ENCODE measurements at regions not wholly inside any gene's neighbourhood (a gene's known extent, or its start where the extent isn't known, plus 50 kb on each side); places are given as distances from the start of the nearest gene placed in this dataset.

DNA sequence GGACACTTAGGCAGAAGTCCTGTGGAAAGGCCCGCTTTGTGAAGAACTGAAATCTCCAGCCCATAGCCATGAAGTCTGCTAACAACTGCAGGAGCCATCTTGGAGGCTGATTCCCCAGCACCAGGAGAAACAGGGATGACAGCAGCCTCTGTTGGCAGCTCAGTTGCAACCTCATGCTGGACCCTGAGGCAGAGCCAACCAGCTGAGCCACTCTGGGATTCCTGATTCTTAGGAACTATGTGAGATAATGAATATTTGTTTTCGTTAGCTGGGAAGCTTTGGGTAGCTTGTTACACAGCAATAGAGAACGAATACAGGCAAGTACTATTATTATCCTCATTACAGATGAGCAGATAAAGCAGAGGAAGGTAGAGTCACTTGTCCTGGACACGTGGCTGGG lies 210.5 kb upstream of the ANKH start:
- FAIRE-seq = no peak

- no peak for FAIRE-seq
Measured at GRCh38 chr5:15080219-15080618, 208.6 kb upstream of the ANKH start.

DNA sequence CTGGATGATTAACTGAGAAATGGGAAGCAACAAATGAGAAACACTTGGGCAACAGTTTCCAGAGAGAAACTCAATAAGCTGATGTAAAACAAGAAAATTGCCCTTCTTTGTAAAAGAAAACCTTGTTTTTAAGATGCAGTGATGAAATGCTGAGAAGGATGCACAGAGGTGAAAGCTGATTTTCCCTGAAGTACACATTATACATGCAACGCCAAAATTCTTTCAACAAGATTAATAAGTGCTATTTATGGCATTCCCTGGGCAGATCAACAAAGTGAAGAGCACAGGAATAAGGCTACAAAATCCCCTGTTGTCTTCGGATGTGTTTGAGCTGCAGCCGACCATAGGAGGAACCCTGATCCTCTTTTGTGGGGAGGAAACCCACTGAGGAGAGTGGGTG lies 208.0 kb upstream of the ANKH start:
- no peak for FAIRE-seq

GRCh38 chr5:15074651-15075050 lies 203.1 kb upstream of the ANKH start:
- no peak for FAIRE-seq

DNA sequence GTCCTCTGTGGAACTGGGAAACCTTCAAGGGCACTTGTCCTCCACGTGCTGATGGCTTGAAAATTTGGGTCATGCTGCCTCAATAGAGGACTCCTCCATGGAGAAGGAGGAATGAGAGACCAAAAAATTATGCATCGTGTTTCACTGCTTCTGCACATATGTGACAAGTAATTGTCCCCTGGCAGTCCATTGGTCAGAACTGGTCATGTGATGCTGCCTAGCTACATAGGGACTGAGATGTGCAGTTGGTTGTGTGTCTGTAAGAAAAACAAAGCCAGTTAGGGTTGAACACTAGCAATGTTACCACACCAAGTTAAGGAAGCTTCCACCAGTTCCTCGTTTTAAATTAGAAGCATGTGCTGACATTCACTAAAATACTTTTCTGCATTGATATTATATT lies 201.9 kb upstream of the ANKH start:
- no peak for FAIRE-seq

DNA sequence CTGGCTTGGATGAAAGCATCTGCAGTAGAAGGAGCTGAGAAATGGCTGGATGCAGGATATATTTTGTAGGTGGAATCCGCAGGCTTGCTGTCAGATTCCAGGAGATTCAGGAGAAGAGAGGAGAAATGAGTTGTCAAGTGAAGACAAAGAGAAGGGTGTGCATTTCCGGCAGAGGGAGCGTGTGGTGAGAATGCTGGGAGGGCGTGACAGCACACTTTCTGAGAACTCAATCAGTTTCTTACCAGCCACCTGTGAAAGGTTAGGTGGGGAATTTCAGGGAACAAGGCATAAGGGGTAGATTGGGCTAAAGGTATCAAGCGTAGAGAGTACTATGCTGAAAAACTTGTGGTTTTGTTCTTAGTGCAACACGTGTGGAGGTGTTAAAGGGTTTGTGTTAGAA lies 199.3 kb upstream of the ANKH start:
- no peak for FAIRE-seq

- no peak for FAIRE-seq
Measured at GRCh38 chr5:15069407-15069905, 197.9 kb upstream of the ANKH start.

DNA sequence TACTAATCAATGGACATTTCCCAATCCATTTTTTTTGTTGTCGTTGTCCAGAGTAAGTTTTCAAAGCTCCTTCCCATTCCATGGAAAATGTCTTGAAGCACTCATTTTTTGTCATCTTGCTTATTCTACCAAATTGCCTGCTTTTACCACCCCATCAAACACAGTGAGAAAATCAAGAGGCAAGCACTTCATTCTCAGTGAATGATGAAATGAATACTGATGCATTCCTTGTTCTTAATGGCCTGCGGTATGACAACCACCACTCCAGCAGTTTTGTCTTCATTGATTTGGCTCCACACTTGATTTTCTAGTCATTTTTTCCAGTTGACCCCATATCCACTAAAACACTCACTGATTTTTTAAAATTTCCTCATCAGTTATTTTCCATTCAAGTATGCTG lies 193.5 kb upstream of the ANKH start:
- FAIRE-seq = no peak

- FAIRE-seq = no peak
Measured at GRCh38 chr5:15064396-15064795, 192.8 kb upstream of the ANKH start.

DNA sequence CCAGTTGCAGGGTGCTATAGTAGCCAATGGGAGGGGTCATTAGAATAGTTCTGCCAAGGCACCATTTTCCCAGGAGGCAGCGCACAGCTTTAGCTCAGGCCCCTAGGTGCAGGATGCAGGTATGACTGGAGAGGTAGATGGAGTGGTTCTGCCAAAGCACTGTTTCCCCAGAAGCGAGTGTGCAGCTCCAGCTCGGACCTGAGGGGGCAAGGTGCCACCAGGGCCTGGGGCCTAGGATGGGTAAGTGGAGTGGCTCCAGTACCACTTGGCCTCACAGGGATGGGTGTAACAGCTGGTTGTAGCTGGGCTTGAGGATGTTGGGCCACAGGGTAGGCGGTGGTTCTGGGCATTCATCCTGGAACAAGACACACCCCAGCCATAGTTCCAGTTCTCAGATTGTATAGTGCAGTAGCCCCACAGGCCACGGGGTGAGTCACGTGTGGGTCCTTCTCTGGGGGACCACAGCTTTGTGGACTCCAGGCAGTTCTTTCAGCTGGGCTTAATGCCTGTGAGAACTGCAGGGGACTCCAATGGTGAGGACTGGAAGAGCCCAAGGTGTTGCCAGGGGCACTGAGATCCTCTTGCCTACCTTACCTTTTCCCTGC lies 185.5 kb upstream of the ANKH start:
- no peak for FAIRE-seq

GRCh38 chr5:15044521-15044920 lies 172.9 kb upstream of the ANKH start:
- FAIRE-seq = no peak

DNA sequence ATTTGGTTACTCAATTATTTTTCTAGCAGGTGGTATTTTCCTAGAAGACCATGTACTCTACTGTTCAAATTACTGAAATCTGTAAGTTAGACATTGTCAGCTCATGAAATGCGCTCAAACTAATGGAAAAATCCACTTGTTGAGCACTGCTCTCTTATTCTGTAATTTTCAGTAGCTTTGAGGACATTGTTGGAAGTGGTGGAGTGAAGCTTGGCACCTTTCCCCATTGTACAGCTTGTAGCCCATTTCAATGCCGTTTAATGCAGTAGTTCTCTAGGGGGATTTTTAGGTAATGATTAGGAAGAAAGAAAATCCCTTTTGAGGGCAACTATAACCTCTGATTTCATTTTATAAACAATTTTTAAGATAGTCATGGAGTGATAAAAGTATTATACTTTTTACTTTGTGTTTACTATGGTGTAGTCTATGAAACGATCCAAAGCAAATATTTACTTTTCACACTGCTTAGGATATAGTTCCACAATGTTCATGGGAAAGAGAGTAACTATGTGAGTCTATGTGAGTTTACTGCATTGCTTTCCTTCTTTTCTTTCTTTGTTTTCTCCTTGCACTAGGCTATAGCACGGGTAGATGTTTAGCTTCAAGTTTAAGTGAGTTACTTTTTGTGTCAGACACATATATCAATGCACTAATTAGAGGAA lies 165.8 kb upstream of the ANKH start:
- no peak for FAIRE-seq

DNA sequence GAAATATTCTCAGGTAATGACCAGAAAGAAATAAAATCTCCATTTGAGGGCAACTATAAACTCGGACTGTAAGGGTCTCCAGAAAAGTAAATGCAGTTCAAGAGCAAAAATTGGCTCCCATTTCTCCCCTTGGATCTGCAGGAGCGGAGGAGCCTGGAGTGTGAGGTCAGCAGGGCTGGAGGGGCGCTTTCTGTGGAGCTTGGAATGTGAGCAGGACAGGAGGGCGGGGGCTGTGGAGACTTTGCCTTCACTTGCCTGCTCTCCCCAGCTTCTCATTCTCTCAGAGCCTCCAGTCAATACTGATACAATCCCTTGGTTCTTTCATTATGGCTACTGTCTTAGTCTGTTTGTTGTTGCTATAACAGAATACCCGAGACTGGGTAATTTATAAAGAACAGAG lies 162.8 kb upstream of the ANKH start:
- FAIRE-seq = no peak

GRCh38 chr5:15031180-15031579 lies 159.6 kb upstream of the ANKH start:
- FAIRE-seq = no peak

GRCh38 chr5:15027764-15028163 lies 156.2 kb upstream of the ANKH start:
- no peak for FAIRE-seq

DNA sequence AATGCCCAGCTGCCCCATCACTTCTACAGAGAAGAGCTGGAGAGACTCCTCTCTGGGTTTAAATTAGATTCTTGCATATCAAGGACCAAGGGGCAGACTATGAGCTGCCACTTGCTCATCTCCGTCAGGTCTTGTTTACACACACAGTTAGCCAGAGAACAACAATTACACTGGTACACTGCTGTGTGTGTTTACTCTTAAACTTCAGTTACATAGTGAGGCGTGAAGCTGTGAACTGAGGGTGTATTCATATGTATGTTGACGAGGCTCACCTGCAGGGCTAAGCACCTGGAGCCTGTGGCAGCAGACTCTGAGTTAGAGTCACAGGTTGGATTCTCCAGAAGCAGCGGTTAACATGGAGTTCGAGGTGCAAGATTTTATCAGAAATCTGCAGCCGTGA lies 155.4 kb upstream of the ANKH start:
- FAIRE-seq = no peak

DNA sequence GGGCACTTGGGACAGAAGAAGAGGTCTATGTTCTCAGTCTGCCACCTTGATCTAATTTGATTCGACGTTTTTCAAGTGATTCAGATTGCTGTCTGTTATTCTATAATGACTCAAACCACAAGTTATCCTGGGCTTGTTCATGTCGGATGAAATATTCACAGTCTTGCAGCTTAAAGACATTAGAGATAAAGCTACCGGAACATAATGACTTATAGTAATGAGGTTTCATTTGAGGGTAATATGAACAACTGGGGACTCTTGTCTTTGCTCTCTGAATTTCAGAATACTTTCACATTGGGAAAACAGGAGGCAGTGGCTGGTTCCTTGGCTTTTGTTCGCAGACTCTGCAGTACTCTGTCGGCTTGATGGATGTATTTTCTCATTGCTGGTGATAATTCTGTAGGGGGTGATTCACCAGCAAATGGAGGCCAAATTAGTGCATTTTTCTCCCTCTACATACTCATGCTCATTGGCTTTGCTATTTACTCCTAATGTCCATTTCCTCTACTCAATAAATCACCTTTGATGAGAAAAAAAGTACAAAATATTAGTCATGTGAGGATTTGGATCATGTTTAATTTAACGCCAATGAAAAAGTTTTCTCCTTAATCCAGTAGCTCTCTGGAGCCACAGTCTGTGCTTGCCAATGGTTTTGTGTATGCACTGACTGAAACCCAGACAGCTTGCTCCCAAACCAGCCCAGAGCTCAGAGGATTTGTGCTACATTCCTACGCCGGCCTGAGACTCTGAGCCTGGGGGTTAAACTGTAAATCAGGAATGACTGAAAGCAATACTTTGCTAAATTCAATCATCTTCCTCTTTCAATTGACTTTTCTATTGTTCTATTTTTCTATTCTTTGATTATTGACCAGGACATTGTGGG lies 154.7 kb upstream of the ANKH start:
- no peak for FAIRE-seq

DNA sequence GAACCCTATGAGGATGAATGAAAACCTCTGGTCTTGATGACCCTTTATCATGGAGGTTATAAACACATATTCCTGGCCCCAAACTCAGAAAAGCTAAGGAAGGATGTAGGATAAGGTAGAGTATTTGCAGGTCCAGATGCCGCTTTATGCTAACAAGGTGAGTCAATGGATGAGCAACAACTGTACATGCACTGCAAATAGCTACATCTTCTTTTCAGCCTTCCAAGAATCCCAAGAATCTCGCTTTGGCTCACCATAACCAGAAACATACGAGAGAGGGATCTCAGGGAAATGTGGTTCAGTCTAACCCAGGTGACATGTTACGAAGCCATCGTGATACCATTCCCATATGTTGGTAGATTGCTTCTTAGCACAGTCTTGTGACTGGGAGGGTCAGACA lies 152.3 kb upstream of the ANKH start:
- no peak for FAIRE-seq

- no peak for FAIRE-seq
Measured at GRCh38 chr5:15023266-15023665, 151.7 kb upstream of the ANKH start.

- FAIRE-seq = no peak
Measured at GRCh38 chr5:15021266-15022046, 149.9 kb upstream of the ANKH start.

DNA sequence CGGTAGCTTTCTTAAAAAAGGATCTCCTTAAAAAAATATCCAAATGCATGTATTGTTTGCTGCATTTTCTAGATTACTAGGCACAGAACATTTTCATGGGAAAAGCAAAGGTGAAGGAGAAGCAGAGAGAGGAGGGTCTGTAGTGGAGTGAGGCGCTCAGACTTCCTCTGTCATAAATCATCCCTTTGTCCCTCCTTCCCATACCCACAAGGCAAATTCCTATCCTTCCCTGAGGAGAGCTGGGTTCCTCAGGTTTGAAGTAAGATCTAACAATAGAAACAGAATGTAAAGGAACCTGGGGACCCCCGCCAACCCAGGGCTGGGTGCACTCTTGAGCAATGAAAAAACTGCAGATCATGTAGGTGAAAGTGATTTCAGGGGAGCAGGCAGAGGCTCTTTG lies 149.2 kb upstream of the ANKH start:
- FAIRE-seq = no peak

DNA sequence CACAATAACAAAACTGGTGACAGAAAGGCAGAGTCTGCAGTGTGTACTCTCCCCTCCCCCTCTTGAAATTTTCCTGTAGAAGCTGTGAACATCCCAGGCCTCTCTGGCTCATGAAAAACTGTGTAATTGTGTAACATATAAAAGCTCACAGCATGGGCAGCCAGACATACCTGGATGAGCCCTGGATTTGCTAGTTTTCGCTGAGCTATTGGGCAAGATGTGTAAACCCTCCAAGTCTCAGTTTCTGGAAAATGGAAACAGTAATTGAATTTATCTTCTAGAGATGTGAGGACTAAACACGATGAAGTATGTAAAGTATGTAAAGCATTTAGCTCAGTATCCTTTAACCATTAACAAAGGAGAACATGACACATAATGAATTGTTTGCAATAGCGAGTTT lies 143.2 kb upstream of the ANKH start:
- FAIRE-seq = no peak
